PFSK-1 (cell line): ENCODE measurements at regions not wholly inside any gene's neighbourhood (a gene's known extent, or its start where the extent isn't known, plus 50 kb on each side); places are given as distances from the start of the nearest gene placed in this dataset.

Source experiments
- FOXP2 ChIP-seq: optimal IDR thresholded peaks from 2 replicates; pipeline ENCODE3; 2011; ENCODE audit warnings: borderline replicate concordance, control low read depth, inconsistent platforms; ENCODE audit not compliant: insufficient read depth; ENCODE audit errors: extremely low read length, extremely low read depth
- POLR2AphosphoS5 ChIP-seq: IDR thresholded peaks from 2 replicates; pipeline ENCODE4 v1.6.1; 2012; ENCODE audit warnings: low read depth, mild to moderate bottlenecking, control low read depth, low read length, moderate library complexity
- SIN3A ChIP-seq: IDR thresholded peaks from 2 replicates; pipeline ENCODE4 v1.6.1; 2012; ENCODE audit warnings: mild to moderate bottlenecking, low read length, moderate library complexity, borderline replicate concordance; ENCODE audit not compliant: insufficient read depth
- TAF1 ChIP-seq: IDR thresholded peaks from 2 replicates; pipeline ENCODE4 v1.6.1; 2012; ENCODE audit warnings: low read length, control low read depth, borderline replicate concordance; ENCODE audit not compliant: insufficient read depth
- TF ChIP-seq, protein P1 (sequence below), 2 experiments: IDR thresholded peaks; 2 replicates each; pipeline versions ENCODE4 v1.6.1 to v1.8.0; 2011 to 2012; ENCODE audit warnings: low read depth in 2 of 2, low read length in 2 of 2, control low read depth in 1 of 2, inconsistent platforms in 1 of 2, mild to moderate bottlenecking in 1 of 2, moderate library complexity in 1 of 2; ENCODE audit not compliant: insufficient read depth in 1 of 2

DNA sequence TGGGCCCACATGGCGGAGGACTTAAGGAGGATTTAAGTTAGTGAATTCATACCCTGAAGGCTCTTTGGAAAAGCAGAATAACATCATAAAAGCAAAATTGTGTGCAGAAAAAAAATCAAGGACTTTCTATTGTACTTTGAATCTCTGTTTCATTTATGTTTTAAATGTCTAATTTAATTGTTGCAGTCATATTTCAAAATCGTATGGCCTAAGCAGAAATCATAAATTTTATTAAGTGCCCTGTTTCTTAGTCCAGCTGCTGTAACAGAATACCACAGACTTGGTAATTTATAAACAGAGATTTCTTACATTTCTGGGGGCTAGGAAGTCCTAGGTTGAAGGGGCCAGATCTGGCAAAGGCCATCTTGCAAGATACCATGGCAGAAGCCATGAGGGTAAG, 555.6 kb downstream of the LTN1 start:
- TF ChIP-seq TAF1 (no peak), FOXP2 (no peak), POLR2AphosphoS5 (no peak), SIN3A (no peak)
- TF ChIP-seq, protein P1, sequence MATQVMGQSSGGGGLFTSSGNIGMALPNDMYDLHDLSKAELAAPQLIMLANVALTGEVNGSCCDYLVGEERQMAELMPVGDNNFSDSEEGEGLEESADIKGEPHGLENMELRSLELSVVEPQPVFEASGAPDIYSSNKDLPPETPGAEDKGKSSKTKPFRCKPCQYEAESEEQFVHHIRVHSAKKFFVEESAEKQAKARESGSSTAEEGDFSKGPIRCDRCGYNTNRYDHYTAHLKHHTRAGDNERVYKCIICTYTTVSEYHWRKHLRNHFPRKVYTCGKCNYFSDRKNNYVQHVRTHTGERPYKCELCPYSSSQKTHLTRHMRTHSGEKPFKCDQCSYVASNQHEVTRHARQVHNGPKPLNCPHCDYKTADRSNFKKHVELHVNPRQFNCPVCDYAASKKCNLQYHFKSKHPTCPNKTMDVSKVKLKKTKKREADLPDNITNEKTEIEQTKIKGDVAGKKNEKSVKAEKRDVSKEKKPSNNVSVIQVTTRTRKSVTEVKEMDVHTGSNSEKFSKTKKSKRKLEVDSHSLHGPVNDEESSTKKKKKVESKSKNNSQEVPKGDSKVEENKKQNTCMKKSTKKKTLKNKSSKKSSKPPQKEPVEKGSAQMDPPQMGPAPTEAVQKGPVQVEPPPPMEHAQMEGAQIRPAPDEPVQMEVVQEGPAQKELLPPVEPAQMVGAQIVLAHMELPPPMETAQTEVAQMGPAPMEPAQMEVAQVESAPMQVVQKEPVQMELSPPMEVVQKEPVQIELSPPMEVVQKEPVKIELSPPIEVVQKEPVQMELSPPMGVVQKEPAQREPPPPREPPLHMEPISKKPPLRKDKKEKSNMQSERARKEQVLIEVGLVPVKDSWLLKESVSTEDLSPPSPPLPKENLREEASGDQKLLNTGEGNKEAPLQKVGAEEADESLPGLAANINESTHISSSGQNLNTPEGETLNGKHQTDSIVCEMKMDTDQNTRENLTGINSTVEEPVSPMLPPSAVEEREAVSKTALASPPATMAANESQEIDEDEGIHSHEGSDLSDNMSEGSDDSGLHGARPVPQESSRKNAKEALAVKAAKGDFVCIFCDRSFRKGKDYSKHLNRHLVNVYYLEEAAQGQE (IDR thresholded peaks at IDR 0.05; ENCODE audit: insufficient read depth in 1 of 2, low read depth in 2 of 2, low read length in 2 of 2): no peak

DNA sequence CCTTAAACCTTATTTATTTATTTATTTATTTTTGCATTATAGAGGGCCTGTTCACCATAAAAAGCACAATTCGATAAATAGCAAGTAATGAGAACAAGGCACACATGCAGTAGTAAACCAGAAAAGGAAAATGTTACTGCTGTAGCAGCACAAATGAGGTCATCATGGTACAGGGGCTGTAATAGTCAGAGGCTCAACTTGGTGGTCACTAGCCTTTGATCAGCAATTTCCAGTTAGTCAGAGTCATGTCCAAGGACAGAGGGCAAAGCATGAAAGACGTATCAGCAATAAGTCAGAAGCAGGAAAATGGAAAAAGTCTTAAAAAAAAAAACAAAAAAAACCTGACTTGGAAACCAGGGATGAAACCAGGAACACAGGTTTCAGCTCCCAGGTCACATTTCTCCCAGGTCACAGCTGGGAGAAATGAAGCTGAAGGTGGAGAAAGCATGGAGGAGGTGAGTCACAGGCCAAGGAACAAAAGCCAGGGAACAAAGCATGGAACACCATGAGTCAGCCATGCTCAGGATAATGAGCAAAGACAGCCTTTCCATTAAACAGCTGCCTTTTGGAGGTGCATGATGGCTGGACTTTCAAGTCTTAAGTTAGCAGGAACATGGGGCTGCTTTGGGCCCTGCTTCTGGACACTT, 556.3 kb downstream of the LTN1 start:
- TF ChIP-seq, protein P1 (IDR thresholded peaks at IDR 0.05; ENCODE audit: insufficient read depth in 1 of 2, low read depth in 2 of 2, low read length in 2 of 2): no peak
- TF ChIP-seq TAF1 (no peak), POLR2AphosphoS5 (no peak)

DNA sequence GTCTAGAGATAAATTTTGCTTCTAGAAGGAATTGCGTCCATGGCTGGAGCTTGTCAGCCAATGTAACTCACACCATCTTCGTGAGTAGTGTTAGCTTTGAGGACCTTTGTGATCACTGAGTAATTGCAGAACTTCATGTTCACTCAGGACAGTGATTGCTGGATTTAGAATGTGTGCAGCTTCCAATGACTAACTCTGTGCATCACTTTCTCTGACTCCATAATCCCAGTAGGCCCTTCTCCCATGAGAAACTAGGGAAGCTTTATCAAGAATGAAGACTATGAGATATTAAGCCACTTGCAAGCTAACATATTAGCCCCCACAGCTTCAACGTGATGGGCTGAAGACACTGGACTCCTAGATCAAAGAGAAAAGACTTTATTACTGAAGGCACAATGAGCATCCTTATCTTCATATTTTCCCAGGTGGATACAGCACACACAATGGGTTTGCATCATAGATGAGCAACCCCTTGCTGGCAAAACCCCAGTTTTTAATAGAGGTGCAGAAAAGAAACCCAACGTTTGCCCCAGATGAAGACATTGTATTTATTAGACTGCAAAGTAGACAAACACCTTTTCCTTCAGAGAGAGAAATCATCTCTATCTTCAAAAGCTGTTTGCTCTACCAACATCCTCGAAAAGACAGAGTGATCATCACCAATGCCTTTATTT, 561.0 kb downstream of the LTN1 start:
- TF ChIP-seq SIN3A (no peak), FOXP2 (no peak), TAF1 (no peak), POLR2AphosphoS5 (no peak)
- TF ChIP-seq, protein P1 (IDR thresholded peaks at IDR 0.05; ENCODE audit: insufficient read depth in 1 of 2, low read depth in 2 of 2, low read length in 2 of 2): no peak

- no peak for TF ChIP-seq FOXP2
- no peak for TF ChIP-seq TAF1
- TF ChIP-seq, protein P1 (IDR thresholded peaks at IDR 0.05; ENCODE audit: insufficient read depth in 1 of 2, low read depth in 2 of 2, low read length in 2 of 2): no peak
- no peak for TF ChIP-seq POLR2AphosphoS5
Measured at GRCh38 chr21:28431022-28431421, 561.7 kb downstream of the LTN1 start.

DNA sequence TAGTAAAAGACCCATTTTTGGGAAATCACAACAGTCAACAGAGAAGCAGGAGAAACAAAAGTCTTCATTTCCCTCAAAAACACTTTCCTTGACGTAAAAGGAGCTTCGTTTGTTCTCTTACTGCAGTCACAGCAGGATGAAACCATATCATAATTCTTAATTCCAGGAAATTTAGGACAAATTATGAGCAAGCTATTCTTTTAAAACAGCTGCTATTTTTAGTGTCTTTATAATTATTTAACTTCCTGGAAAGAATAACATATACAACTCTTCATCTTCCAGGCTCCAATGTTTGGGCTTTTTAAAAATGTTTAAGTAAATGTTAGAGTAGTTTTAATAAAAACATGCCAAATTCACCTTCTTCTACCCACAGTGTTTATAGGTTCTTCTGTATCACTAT, 563.5 kb downstream of the LTN1 start:
- TF ChIP-seq TAF1: no peak
- TF ChIP-seq FOXP2: no peak
- TF ChIP-seq POLR2AphosphoS5: no peak
- TF ChIP-seq, protein P1 (IDR thresholded peaks at IDR 0.05; ENCODE audit: insufficient read depth in 1 of 2, low read depth in 2 of 2, low read length in 2 of 2): no peak
- TF ChIP-seq SIN3A: no peak
